ENCODE measurements at regions not wholly inside any gene's neighbourhood (a gene's known extent, or its start where the extent isn't known, plus 50 kb on each side); places are given as distances from the start of the nearest gene placed in this dataset.

- CTCF ChIA-PET: interaction anchor here (0.7 to 0.8 kb wide), 2 partner anchors 141 to 183 kb away, joined by 3 to 5 read pairs; no protein-coding TSS in a partner anchor
- POLR2A ChIA-PET: no interaction called here
- Histone ChIP-seq H3K4me1 (ENCODE audit: control insufficient read depth, insufficient read depth, low read length) (no peaks in the 10 kb centered on the region), H3K4me3 (ENCODE audit: low read depth, low read length) (no peak overlapping the region), H3K27ac (ENCODE audit: extremely low read depth, low read depth, low read length) (no peak overlapping the region), H3K9me3 (ENCODE audit: control insufficient read depth, insufficient read depth, low read depth, low read length) (no peaks in the 10 kb centered on the region), H3K36me3 (ENCODE audit: control insufficient read depth in 2 of 2, insufficient read depth in 1 of 2, low read length in 2 of 2) (no peaks in the 10 kb centered on the region)
- no peak for TF ChIP-seq ZNF624 (tag by site-specific recombination; IDR thresholded peaks at IDR 0.05)
- no peak for TF ChIP-seq ZNF426 (tag by site-specific recombination; IDR thresholded peaks at IDR 0.05)
- TF ChIP-seq KLF9 (tag by site-specific recombination; IDR thresholded peaks at IDR 0.05; ENCODE audit: low read depth): no peak
- no peak for TF ChIP-seq KLF10 (tag by site-specific recombination; IDR thresholded peaks at IDR 0.05)
- TF ChIP-seq KLF7 (tag by site-specific recombination; IDR thresholded peaks at IDR 0.05; ENCODE audit: borderline replicate concordance): no peak
- no peak for TF ChIP-seq ZNF843 (tag by site-specific recombination; IDR thresholded peaks at IDR 0.05)
- TF ChIP-seq ZNF791 (tag by site-specific recombination; IDR thresholded peaks at IDR 0.05): no peak
- no peak for TF ChIP-seq ZNF433 (tag by site-specific recombination; IDR thresholded peaks at IDR 0.05; ENCODE audit: low read depth)
- TF ChIP-seq, protein P1, sequence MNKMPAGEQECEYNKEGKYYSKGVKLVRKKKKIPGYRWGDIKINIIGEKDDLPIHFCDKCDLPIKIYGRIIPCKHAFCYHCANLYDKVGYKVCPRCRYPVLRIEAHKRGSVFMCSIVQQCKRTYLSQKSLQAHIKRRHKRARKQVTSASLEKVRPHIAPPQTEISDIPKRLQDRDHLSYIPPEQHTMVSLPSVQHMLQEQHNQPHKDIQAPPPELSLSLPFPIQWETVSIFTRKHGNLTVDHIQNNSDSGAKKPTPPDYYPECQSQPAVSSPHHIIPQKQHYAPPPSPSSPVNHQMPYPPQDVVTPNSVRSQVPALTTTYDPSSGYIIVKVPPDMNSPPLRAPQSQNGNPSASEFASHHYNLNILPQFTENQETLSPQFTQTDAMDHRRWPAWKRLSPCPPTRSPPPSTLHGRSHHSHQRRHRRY (tag by site-specific recombination; IDR thresholded peaks at IDR 0.05): no peak
- TF ChIP-seq ZNF596 (tag by site-specific recombination; IDR thresholded peaks at IDR 0.05): no peak
- TF ChIP-seq, protein P2, sequence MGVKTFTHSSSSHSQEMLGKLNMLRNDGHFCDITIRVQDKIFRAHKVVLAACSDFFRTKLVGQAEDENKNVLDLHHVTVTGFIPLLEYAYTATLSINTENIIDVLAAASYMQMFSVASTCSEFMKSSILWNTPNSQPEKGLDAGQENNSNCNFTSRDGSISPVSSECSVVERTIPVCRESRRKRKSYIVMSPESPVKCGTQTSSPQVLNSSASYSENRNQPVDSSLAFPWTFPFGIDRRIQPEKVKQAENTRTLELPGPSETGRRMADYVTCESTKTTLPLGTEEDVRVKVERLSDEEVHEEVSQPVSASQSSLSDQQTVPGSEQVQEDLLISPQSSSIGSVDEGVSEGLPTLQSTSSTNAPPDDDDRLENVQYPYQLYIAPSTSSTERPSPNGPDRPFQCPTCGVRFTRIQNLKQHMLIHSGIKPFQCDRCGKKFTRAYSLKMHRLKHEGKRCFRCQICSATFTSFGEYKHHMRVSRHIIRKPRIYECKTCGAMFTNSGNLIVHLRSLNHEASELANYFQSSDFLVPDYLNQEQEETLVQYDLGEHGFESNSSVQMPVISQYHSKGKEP (tag by site-specific recombination; IDR thresholded peaks at IDR 0.05): no peak
These were observed 215.7 kb downstream of the ICE1 start for GRCh38 chr5:5638211-5638610.

DNA sequence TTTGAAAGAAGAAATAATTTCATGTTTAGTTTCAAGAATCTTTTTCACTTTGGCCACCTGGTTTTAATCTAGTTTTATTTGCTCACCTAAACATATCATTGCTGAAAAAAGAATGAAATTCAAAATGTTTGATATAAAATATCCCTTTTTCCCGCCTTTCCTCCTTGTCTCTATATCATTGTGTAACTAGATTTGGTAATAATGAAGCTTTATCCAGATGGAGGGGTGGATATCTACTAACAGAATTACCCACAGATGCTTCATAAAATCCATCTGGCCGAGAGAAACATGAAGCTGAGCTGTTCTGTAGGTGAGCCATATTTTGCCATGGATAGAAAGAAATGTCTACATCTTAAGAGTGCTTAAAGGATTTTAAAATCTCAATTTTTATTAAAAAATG lies 214.7 kb downstream of the ICE1 start:
- Histone ChIP-seq H3K4me3 (ENCODE audit: low read depth, low read length) (no peak overlapping the region), H3K4me1 (ENCODE audit: control insufficient read depth, insufficient read depth, low read length) (no peaks in the 10 kb centered on the region), H3K27ac (ENCODE audit: extremely low read depth, low read depth, low read length) (no peak overlapping the region), H3K9me3 (ENCODE audit: control insufficient read depth, insufficient read depth, low read depth, low read length) (no peaks in the 10 kb centered on the region), H3K36me3 (ENCODE audit: control insufficient read depth in 2 of 2, insufficient read depth in 1 of 2, low read length in 2 of 2) (no peaks in the 10 kb centered on the region)
- TF ChIP-seq ZNF624 (tag by site-specific recombination; IDR thresholded peaks at IDR 0.05) (no peak), ZNF37A (tag by site-specific recombination; IDR thresholded peaks at IDR 0.05) (no peak), YY1 (tag by site-specific recombination; IDR thresholded peaks at IDR 0.05) (no peak), ZSCAN18 (tag by site-specific recombination; IDR thresholded peaks at IDR 0.05) (no peak), SP3 (tag by site-specific recombination; IDR thresholded peaks at IDR 0.05) (no peak), ZNF18 (tag by site-specific recombination; IDR thresholded peaks at IDR 0.05) (no peak), OVOL3 (tag by site-specific recombination; IDR thresholded peaks at IDR 0.05) (no peak), ZNF175 (tag by site-specific recombination; IDR thresholded peaks at IDR 0.05) (no peak), ZNF560 (tag by site-specific recombination; IDR thresholded peaks at IDR 0.05; ENCODE audit: borderline replicate concordance) (no peak), ZFP69B (tag by site-specific recombination; IDR thresholded peaks at IDR 0.05) (no peak), ZNF548 (tag by site-specific recombination; IDR thresholded peaks at IDR 0.05) (no peak), ZNF48 (tag by site-specific recombination; IDR thresholded peaks at IDR 0.05) (no peak), ZBTB10 (tag by site-specific recombination; IDR thresholded peaks at IDR 0.05) (no peak), ZNF558 (tag by site-specific recombination; IDR thresholded peaks at IDR 0.05) (no peak), ZNF121 (tag by site-specific recombination; IDR thresholded peaks at IDR 0.05) (no peak), ZSCAN30 (tag by site-specific recombination; IDR thresholded peaks at IDR 0.05) (no peak)
- CTCF ChIA-PET: no interaction called here
- POLR2A ChIA-PET: no interaction called here
